HG03460 (cell line): ENCODE measurements at regions not wholly inside any gene's neighbourhood (a gene's known extent, or its start where the extent isn't known, plus 50 kb on each side); places are given as distances from the start of the nearest gene placed in this dataset.

Source experiments
- ATAC-seq: cut with Tn5 transposase; IDR thresholded peaks from one replicate; pipeline ENCODE4 v1.9.1; 2021; ENCODE audit not compliant: unreplicated experiment

GRCh38 chr9:134271338-134272301 lies 54.6 kb upstream of the RXRA start:
- no peak for ATAC-seq

DNA sequence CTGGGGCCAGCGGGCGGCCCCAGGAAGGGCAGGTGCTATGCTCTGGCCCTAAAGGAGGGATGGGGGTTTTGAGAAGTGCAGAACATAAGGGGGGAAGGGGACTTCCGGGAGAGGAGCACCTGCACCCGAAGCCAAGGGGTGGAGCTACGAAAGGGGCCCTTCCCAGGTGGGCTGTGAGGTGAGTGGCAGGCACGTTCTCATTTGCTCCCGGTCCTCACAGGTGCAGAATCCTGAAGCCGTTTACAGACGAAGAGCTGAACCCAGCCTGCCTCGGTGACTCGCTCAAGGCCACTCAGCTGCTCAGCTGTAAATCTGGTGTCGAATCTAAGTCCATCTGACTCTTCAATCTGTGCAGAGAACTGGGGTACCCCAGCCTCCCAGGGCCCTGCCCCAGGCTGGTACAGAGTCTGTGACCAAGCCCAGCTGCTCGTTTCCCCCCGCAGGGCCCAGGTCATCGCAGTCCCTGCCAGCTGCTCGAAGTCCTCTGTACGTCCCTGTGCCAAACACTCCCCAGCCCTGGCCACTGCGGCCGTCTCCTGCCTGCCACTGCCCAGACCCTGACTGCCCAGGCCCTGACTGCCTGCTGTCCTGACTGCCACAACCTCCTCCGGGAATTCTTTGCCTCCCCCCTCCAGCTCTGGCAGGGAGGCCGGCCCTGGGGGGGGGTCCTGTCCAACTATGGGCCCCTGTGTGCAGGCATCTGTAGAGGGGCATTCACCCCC lies 53.8 kb upstream of the RXRA start:
- no peak for ATAC-seq

DNA sequence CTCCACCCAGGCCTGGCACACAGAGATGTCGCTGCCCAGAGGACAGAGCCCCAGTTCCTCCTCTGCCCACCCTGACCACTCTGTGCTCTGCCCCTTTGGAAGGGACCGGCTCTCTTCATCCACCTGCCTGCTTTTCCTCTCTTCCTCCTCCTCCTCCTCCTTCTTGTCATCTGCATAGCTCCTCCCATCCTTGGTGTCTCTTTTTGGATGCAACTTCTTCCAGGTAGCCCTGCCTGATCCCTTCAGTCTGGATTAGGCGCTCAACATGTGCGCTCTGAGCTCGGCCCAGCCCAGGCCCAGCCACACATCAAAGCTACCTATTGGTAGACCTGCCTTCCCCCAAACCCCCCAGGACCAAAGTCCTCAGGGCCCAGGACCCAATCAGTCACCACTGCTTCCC lies 52.6 kb upstream of the RXRA start:
- ATAC-seq = no peak

DNA sequence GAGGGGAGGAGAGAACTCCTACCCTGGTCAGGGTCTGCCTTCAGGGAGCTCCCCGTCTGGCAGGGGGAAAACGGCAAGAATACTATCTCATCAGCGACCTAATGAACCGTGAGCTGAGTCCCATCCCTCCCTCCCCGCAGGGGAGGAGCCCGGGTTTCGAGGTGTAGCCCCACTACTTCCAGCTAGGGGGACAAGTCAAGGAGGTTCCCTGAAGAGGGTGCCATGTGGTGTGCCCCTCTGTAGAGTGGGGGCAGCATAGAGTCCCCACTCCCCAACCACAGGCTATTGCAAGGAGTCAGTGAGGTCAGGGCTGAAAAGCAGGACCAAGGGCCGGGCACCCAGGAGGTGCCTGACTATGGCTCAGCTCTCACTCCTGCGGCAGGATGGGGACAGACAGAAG lies 50.9 kb upstream of the RXRA start:
- no peak for ATAC-seq

GRCh38 chr9:134276453-134277245 lies 49.6 kb upstream of the RXRA start:
- ATAC-seq = no peak
